Stomach (tissue), 4 donors: ENCODE measurements at regions not wholly inside any gene's neighbourhood (a gene's known extent, or its start where the extent isn't known, plus 50 kb on each side); places are given as distances from the start of the nearest gene placed in this dataset.

Experiments used
- CTCF ChIP-seq, 7 experiments: fragments of 450-650 bp in 4 of 7; fragments of 200-600 bp in 3 of 7; sonication (generic) in 3 of 7; IDR thresholded peaks; one replicate each; pipeline ENCODE4 v1.5.1; 2016 to 2019; ENCODE audit warnings: antibody characterized with exemption in 7 of 7, control low read depth in 2 of 7, mild to moderate bottlenecking in 1 of 7
- EP300 ChIP-seq: sonication (generic); formaldehyde crosslinking; IDR thresholded peaks from one replicate; pipeline ENCODE4 v1.6.1; 2017; ENCODE audit warnings: antibody characterized with exemption
- POLR2A ChIP-seq, 4 donors: fragments of 450-650 bp; IDR thresholded peaks; one replicate each; pipeline ENCODE4 v1.6.1; 2016; ENCODE audit warnings: antibody characterized with exemption in 4 of 4, control low read depth in 2 of 4, mild to moderate bottlenecking in 1 of 4, moderate library complexity in 1 of 4
- POLR2AphosphoS5 ChIP-seq, 3 donors: sonication (generic); formaldehyde crosslinking; IDR thresholded peaks; one replicate each; pipeline ENCODE4 v1.6.1; 2016; ENCODE audit warnings: antibody characterized with exemption in 3 of 3

- TF ChIP-seq CTCF (IDR thresholded peaks at IDR 0.05), result no peak
- TF ChIP-seq POLR2A (IDR thresholded peaks at IDR 0.05), result no peak
- no peak for TF ChIP-seq EP300
- no peak for TF ChIP-seq POLR2AphosphoS5 (IDR thresholded peaks at IDR 0.05)
These were observed 215.0 kb upstream of the ZFHX3 start for GRCh38 chr16:73262931-73263330.
